HepG2 (cell line): ENCODE measurements at regions not wholly inside any gene's neighbourhood (a gene's known extent, or its start where the extent isn't known, plus 50 kb on each side); places are given as distances from the start of the nearest gene placed in this dataset.

Source experiments
- ATAC-seq: fragments of 200-7000 bp; cut with Tn5 transposase; 3 replicates; pipeline ENCODE4 v1.9.1; 2020; ENCODE audit warnings: mild to moderate bottlenecking, moderate library complexity
- BruUV-seq: library from RNA; stranded (reverse); fragments of 400-500 nt; replicated peaks from 2 replicates; lab custom pipeline; 2021; lab: Mats Ljungman, UMichigan
- CTCF ChIA-PET: fragments of 300-600 bp; formaldehyde crosslinking; extraction: SDS; loops from one replicate; lab custom pipeline; 2021; ENCODE audit warnings: low total read pairs, inconsistent platforms, low intra/inter-chr PET ratio; lab: Yijun Ruan, JAX
- POLR2A ChIA-PET: fragments of 350-600 bp; sonication (Branson Sonifier 250); formaldehyde crosslinking; loops from one replicate; lab custom pipeline; 2020; ENCODE audit warnings: antibody characterized with exemption, inconsistent platforms; lab: Yijun Ruan, JAX
- DNase-seq: peaks from one replicate; pipeline ENCODE4 v3.0.0-alpha.2; 2015; ENCODE audit warnings: low spot score
- FAIRE-seq: peaks from 3 replicates; lab custom pipeline; 2011; peaks lifted over from hg19 to GRCh38; lab: Jason Lieb, UNC
- H2AFZ ChIP-seq: one replicate; pipeline ENCODE4 v1.6.1; 2011; ENCODE audit warnings: low read length, inconsistent platforms
- H3K27ac ChIP-seq: fragments of 300-600 bp; 3 replicates; pipeline ENCODE4 v1.8.0; 2011; ENCODE audit warnings: mixed run types, mild to moderate bottlenecking, mixed read lengths, low read length, inconsistent platforms; ENCODE audit not compliant: insufficient read depth; ENCODE audit errors: extremely low read length
- H3K27me3 ChIP-seq, 2 experiments: fragments of 200-600 bp in 1 of 2; 2 replicates in 1 of 2; 3 replicates in 1 of 2; pipeline versions ENCODE4 v1.6.0 to v1.8.0; 2011; ENCODE audit warnings: low read length in 2 of 2, mild to moderate bottlenecking in 2 of 2, moderate library complexity in 2 of 2, inconsistent platforms in 1 of 2; ENCODE audit not compliant: insufficient read depth in 2 of 2, control insufficient read depth in 1 of 2
- H3K36me3 ChIP-seq, 2 experiments: fragments of 200-600 bp in 1 of 2; replicated peaks in 1 of 2; 2 replicates in 1 of 2; 3 replicates in 1 of 2; pipeline versions ENCODE4 v1.5.1 to v1.8.0; 2011; ENCODE audit warnings: low read length in 2 of 2, inconsistent platforms in 1 of 2; ENCODE audit not compliant: insufficient read depth in 2 of 2, control insufficient read depth in 1 of 2
- H3K4me1 ChIP-seq: 2 replicates; pipeline ENCODE4 v1.5.1; 2012; ENCODE audit warnings: low read length, inconsistent platforms; ENCODE audit not compliant: insufficient read depth
- H3K4me2 ChIP-seq: 2 replicates; pipeline ENCODE4 v1.6.0; 2011; ENCODE audit warnings: low read depth, low read length, inconsistent platforms
- H3K4me3 ChIP-seq, 3 experiments: fragments of 200-600 bp in 1 of 3; sonication (generic), shearing (Covaris generic) in 1 of 3; replicated peaks in 1 of 3; 2 replicates each; pipeline ENCODE4 v1.5.1; 2011 to 2016; ENCODE audit warnings: low read length in 3 of 3, inconsistent platforms in 2 of 3, low read depth in 2 of 3, mild to moderate bottlenecking in 2 of 3, control low read depth in 1 of 3, mixed read lengths in 1 of 3; ENCODE audit not compliant: insufficient read depth in 1 of 3
- H3K79me2 ChIP-seq: one replicate; pipeline ENCODE4 v1.6.1; 2011; ENCODE audit warnings: low read length, inconsistent platforms; ENCODE audit not compliant: insufficient read depth
- H3K9ac ChIP-seq: 2 replicates; pipeline ENCODE4 v1.6.0; 2011; ENCODE audit warnings: mild to moderate bottlenecking, low read depth, low read length, inconsistent platforms; ENCODE audit not compliant: insufficient read depth
- H3K9me3 ChIP-seq: 2 replicates; pipeline ENCODE4 v1.5.1; 2012; ENCODE audit warnings: mild to moderate bottlenecking, low read length
- H4K20me1 ChIP-seq: 2 replicates; pipeline ENCODE4 v1.6.0; 2011; ENCODE audit warnings: inconsistent platforms, mild to moderate bottlenecking, low read length, moderate library complexity; ENCODE audit not compliant: insufficient read depth
- FOXJ3 ChIP-seq: sonication (generic); formaldehyde crosslinking; IDR thresholded peaks from 2 replicates; pipeline ENCODE4 v1.4.0; 2020; ENCODE audit warnings: missing genetic modification reagents, mild to moderate bottlenecking, borderline replicate concordance
- HNF4G ChIP-seq, 2 experiments: sonication (generic) in 1 of 2; formaldehyde crosslinking in 1 of 2; IDR thresholded peaks; 2 replicates each; pipeline versions ENCODE4 v1.4.0 to v1.6.1; 2011 to 2020; ENCODE audit warnings: borderline replicate concordance in 2 of 2, low read depth in 2 of 2, mild to moderate bottlenecking in 2 of 2, low read length in 1 of 2, missing genetic modification reagents in 1 of 2, moderate library complexity in 1 of 2
- HNRNPUL1 ChIP-seq: fragments of 200-400 bp; formaldehyde crosslinking; IDR thresholded peaks from 2 replicates; pipeline ENCODE4 v1.6.1; 2017; ENCODE audit warnings: low read depth, mild to moderate bottlenecking, low read length, moderate library complexity
- MXI1 ChIP-seq: IDR thresholded peaks from 3 replicates; pipeline ENCODE4 v1.6.1; 2012; ENCODE audit warnings: low read depth, low read length, inconsistent platforms, borderline replicate concordance
- NBN ChIP-seq: fragments of 450-650 bp; conservative IDR thresholded peaks from 2 replicates; pipeline ENCODE4 v1.6.1; 2017
- RFXAP ChIP-seq: sonication (generic); formaldehyde crosslinking; IDR thresholded peaks from 2 replicates; pipeline ENCODE4 v1.4.0; 2020; ENCODE audit warnings: missing genetic modification reagents, borderline replicate concordance
- SNRNP70 ChIP-seq: fragments of 200-400 bp; formaldehyde crosslinking; IDR thresholded peaks from 2 replicates; pipeline ENCODE4 v1.6.1; 2017; ENCODE audit warnings: mild to moderate bottlenecking, low read depth, low read length, moderate library complexity
- TEAD2 ChIP-seq: sonication (generic); formaldehyde crosslinking; IDR thresholded peaks from 2 replicates; pipeline ENCODE4 v1.9.0; 2021; ENCODE audit warnings: missing genetic modification reagents
- ZNF160 ChIP-seq: sonication (generic); formaldehyde crosslinking; IDR thresholded peaks from 2 replicates; pipeline ENCODE4 v1.8.0; 2022; ENCODE audit warnings: mild to moderate bottlenecking, inconsistent platforms, missing genetic modification reagents
- ZNF704 ChIP-seq: sonication (generic); formaldehyde crosslinking; IDR thresholded peaks from 2 replicates; pipeline ENCODE4 v1.8.1; 2023; ENCODE audit warnings: mild to moderate bottlenecking, inconsistent platforms, moderate library complexity, missing genetic modification reagents, borderline replicate concordance
- ZNF713 ChIP-seq: sonication (generic); formaldehyde crosslinking; IDR thresholded peaks from 2 replicates; pipeline ENCODE4 v1.4.0; 2020; ENCODE audit warnings: mild to moderate bottlenecking, missing genetic modification reagents
- ZSCAN20 ChIP-seq: sonication (generic); formaldehyde crosslinking; IDR thresholded peaks from 2 replicates; pipeline ENCODE4 v1.4.0; 2020; ENCODE audit warnings: missing genetic modification reagents, mild to moderate bottlenecking, borderline replicate concordance
- WGBS: methylation state at CpG from one replicate; pipeline ENCODE4 v1.1.6; 2017; ENCODE audit warnings: low lambda C conversion rate; 5-methylcytosine and 5-hydroxymethylcytosine counted together
- in situ Hi-C: cut with HindIII; loops from 2 replicates; pipeline ENCODE4 v1.10.0; 2017; ENCODE audit warnings: low pct_unique_long_range_greater_than_20kb; ENCODE audit not compliant: extremely low pct_ligation_motif_present
- intact Hi-C: fragments of 100-400 bp; cut with micrococcal nuclease; formaldehyde crosslinking; loops from one replicate; pipeline ENCODE4 v1.10.0; 2022; ENCODE audit not compliant: unreplicated experiment
- TF ChIP-seq, protein P1 (sequence below): sonication (generic); formaldehyde crosslinking; conservative IDR thresholded peaks from 2 replicates; pipeline ENCODE4 v1.8.0; 2022; ENCODE audit warnings: mild to moderate bottlenecking, moderate library complexity, missing genetic modification reagents
- TF ChIP-seq, protein P2 (sequence below), 2 experiments: IDR thresholded peaks; 2 replicates each; pipeline ENCODE4 v1.6.1; 2011 to 2012; ENCODE audit warnings: low read length in 2 of 2, borderline replicate concordance in 1 of 2, low read depth in 1 of 2, mild to moderate bottlenecking in 1 of 2, moderate library complexity in 1 of 2

DNA sequence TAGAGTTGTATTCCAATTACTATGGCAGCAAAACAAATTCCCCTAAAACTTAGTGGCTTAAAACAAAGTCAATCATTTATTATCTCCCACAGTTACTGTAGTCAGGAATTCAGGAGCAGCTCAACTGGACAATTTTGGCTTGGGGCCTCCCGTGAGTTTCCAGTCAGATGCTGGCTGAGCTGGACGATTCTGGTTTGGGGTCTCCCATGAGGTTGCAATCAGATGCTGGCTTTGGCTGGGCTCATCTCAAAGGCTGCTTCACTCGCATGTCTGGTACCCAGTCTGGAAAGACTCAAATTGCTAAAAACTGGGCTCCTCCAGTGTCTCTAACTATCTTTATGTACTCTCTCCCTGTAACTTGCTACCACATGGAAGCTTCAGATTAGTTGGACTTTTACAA lies 130.1 kb downstream of the C5orf15 start:
- intact Hi-C loops (no loop called here), in situ Hi-C loops (no loop called here)
- H3K79me2 ChIP-seq: no peaks in the 10 kb centered on the region
- ChIA-PET POLR2A (no interaction called here), CTCF (no interaction called here)
- H3K9ac ChIP-seq: no peak overlapping the region
- ATAC-seq: no peak
- no TSS peak for BruUV-seq
- H4K20me1 ChIP-seq: no peaks in the 10 kb centered on the region
- FAIRE-seq: no peak
- no peaks in the 10 kb centered on the region for H3K36me3 ChIP-seq
- no peaks in the 10 kb centered on the region for H3K4me1 ChIP-seq
- DNase-seq: no peak
- H2AFZ ChIP-seq: no peak overlapping the region
- no peak overlapping the region for H3K27ac ChIP-seq
- no peak overlapping the region for H3K4me2 ChIP-seq
- H3K27me3 ChIP-seq: peaks cover 0 to 13% of the 10 kb centered on the region in 2 experiments; a peak in 1 of 5 replicates
- H3K9me3 ChIP-seq: no peaks in the 10 kb centered on the region
- whole genome bisulfite sequencing: 39% methylated on average over 3 of the region's 3 CpGs
- H3K4me3 ChIP-seq: no peak overlapping the region
- TF ChIP-seq, protein P1, sequence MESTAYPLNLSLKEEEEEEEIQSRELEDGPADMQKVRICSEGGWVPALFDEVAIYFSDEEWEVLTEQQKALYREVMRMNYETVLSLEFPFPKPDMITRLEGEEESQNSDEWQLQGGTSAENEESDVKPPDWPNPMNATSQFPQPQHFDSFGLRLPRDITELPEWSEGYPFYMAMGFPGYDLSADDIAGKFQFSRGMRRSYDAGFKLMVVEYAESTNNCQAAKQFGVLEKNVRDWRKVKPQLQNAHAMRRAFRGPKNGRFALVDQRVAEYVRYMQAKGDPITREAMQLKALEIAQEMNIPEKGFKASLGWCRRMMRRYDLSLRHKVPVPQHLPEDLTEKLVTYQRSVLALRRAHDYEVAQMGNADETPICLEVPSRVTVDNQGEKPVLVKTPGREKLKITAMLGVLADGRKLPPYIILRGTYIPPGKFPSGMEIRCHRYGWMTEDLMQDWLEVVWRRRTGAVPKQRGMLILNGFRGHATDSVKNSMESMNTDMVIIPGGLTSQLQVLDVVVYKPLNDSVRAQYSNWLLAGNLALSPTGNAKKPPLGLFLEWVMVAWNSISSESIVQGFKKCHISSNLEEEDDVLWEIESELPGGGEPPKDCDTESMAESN: no peak
- no peak for TF ChIP-seq HNRNPUL1
- no peak for TF ChIP-seq ZNF713 (CRISPR knock-in tag)
- no peak for TF ChIP-seq NBN
- TF ChIP-seq ZNF160 (CRISPR knock-in tag): no peak
- TF ChIP-seq MXI1: no peak
- TF ChIP-seq ZNF704 (CRISPR knock-in tag): no peak
- no peak for TF ChIP-seq TEAD2 (CRISPR knock-in tag)
- TF ChIP-seq FOXJ3: no peak
- TF ChIP-seq, protein P2, sequence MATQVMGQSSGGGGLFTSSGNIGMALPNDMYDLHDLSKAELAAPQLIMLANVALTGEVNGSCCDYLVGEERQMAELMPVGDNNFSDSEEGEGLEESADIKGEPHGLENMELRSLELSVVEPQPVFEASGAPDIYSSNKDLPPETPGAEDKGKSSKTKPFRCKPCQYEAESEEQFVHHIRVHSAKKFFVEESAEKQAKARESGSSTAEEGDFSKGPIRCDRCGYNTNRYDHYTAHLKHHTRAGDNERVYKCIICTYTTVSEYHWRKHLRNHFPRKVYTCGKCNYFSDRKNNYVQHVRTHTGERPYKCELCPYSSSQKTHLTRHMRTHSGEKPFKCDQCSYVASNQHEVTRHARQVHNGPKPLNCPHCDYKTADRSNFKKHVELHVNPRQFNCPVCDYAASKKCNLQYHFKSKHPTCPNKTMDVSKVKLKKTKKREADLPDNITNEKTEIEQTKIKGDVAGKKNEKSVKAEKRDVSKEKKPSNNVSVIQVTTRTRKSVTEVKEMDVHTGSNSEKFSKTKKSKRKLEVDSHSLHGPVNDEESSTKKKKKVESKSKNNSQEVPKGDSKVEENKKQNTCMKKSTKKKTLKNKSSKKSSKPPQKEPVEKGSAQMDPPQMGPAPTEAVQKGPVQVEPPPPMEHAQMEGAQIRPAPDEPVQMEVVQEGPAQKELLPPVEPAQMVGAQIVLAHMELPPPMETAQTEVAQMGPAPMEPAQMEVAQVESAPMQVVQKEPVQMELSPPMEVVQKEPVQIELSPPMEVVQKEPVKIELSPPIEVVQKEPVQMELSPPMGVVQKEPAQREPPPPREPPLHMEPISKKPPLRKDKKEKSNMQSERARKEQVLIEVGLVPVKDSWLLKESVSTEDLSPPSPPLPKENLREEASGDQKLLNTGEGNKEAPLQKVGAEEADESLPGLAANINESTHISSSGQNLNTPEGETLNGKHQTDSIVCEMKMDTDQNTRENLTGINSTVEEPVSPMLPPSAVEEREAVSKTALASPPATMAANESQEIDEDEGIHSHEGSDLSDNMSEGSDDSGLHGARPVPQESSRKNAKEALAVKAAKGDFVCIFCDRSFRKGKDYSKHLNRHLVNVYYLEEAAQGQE (IDR thresholded peaks at IDR 0.05; ENCODE audit: borderline replicate concordance in 1 of 2, low read depth in 1 of 2, low read length in 2 of 2): no peak
- TF ChIP-seq HNF4G (IDR thresholded peaks at IDR 0.05; ENCODE audit: borderline replicate concordance, low read depth, low read length): no peak
- TF ChIP-seq HNF4G (CRISPR knock-in tag; IDR thresholded peaks at IDR 0.05; ENCODE audit: borderline replicate concordance, low read depth): no peak
- TF ChIP-seq ZSCAN20 (CRISPR knock-in tag): no peak
- TF ChIP-seq RFXAP (CRISPR knock-in tag): no peak
- TF ChIP-seq SNRNP70: no peak
